Mesothelial cell of epicardium (in vitro differentiated cells): ENCODE measurements at regions not wholly inside any gene's neighbourhood (a gene's known extent, or its start where the extent isn't known, plus 50 kb on each side); places are given as distances from the start of the nearest gene placed in this dataset.

Experiments used
- DNase-seq, 2 experiments: peaks; one replicate each; pipeline ENCODE4 v3.0.0; 2021; ENCODE audit warnings: low spot score in 2 of 2; ENCODE audit not compliant: unreplicated experiment in 2 of 2
- H3K27ac Mint-ChIP-seq: 2 replicates; pipeline ENCODE4 v1.8.0; 2021; ENCODE audit warnings: mixed read lengths
- H3K27me3 Mint-ChIP-seq: 2 replicates; pipeline ENCODE4 v1.8.0; 2021; ENCODE audit warnings: low read depth, mixed read lengths
- H3K36me3 Mint-ChIP-seq: 2 replicates; pipeline ENCODE4 v1.8.0; 2021; ENCODE audit warnings: mixed read lengths
- H3K4me1 Mint-ChIP-seq: 2 replicates; pipeline ENCODE4 v1.8.0; 2021; ENCODE audit warnings: mixed read lengths
- H3K4me3 Mint-ChIP-seq: 2 replicates; pipeline ENCODE4 v1.8.0; 2021; ENCODE audit warnings: mild to moderate bottlenecking, moderate library complexity, mixed read lengths
- H3K9me3 Mint-ChIP-seq: 2 replicates; pipeline ENCODE4 v1.8.0; 2021; ENCODE audit warnings: mixed read lengths
- CTCF ChIP-seq: fragments of 200-600 bp; sonication (generic); IDR thresholded peaks from one replicate; pipeline ENCODE4 v1.5.0; 2021; ENCODE audit warnings: antibody characterized with exemption; ENCODE audit not compliant: unreplicated experiment

- TF ChIP-seq CTCF = no peak
- Mint-ChIP-seq H3K4me1 (peaks cover 11% of the 10 kb centered on the region), H3K36me3 (no peaks in the 10 kb centered on the region), H3K4me3 (no peak overlapping the region), H3K9me3 (peaks cover 6% of the 10 kb centered on the region), H3K27me3 (no peaks in the 10 kb centered on the region), H3K27ac (no peak overlapping the region)
- no peak for DNase-seq
Measured at GRCh38 chr11:81634483-81634882, 1099.2 kb downstream of the FAM181B start.

GRCh38 chr11:81602508-81602907 lies 1131.2 kb downstream of the FAM181B start:
- H3K27me3 Mint-ChIP-seq = no peaks in the 10 kb centered on the region
- H3K36me3 Mint-ChIP-seq = no peaks in the 10 kb centered on the region
- DNase-seq = no peak
- no peak overlapping the region for H3K4me3 Mint-ChIP-seq
- no peak overlapping the region for H3K27ac Mint-ChIP-seq
- no peaks in the 10 kb centered on the region for H3K9me3 Mint-ChIP-seq
- no peak for TF ChIP-seq CTCF
- H3K4me1 Mint-ChIP-seq = no peaks in the 10 kb centered on the region

- Mint-ChIP-seq H3K27ac (no peak overlapping the region), H3K27me3 (no peaks in the 10 kb centered on the region), H3K4me1 (no peaks in the 10 kb centered on the region), H3K4me3 (no peak overlapping the region), H3K9me3 (no peaks in the 10 kb centered on the region), H3K36me3 (no peaks in the 10 kb centered on the region)
- DNase-seq = no peak
- no peak for TF ChIP-seq CTCF
Measured at GRCh38 chr11:81596704-81597103, 1137.0 kb downstream of the FAM181B start.

- Mint-ChIP-seq H3K27me3 (no peaks in the 10 kb centered on the region), H3K4me1 (peaks cover 5% of the 10 kb centered on the region), H3K4me3 (no peak overlapping the region), H3K9me3 (no peaks in the 10 kb centered on the region), H3K27ac (no peak overlapping the region), H3K36me3 (no peaks in the 10 kb centered on the region)
- DNase-seq = no peak
- TF ChIP-seq CTCF = no peak
Measured at GRCh38 chr11:81585390-81585933, 1148.2 kb downstream of the FAM181B start.

GRCh38 chr11:81579339-81579738 lies 1154.3 kb downstream of the FAM181B start:
- no peak for DNase-seq
- no peak for TF ChIP-seq CTCF
- H3K9me3 Mint-ChIP-seq = no peaks in the 10 kb centered on the region
- no peak overlapping the region for H3K27ac Mint-ChIP-seq
- no peaks in the 10 kb centered on the region for H3K4me1 Mint-ChIP-seq
- H3K4me3 Mint-ChIP-seq = no peak overlapping the region
- no peaks in the 10 kb centered on the region for H3K36me3 Mint-ChIP-seq
- H3K27me3 Mint-ChIP-seq = peaks cover 4% of the 10 kb centered on the region

- H3K9me3 Mint-ChIP-seq = no peaks in the 10 kb centered on the region
- H3K36me3 Mint-ChIP-seq = no peaks in the 10 kb centered on the region
- H3K27ac Mint-ChIP-seq = no peak overlapping the region
- H3K4me3 Mint-ChIP-seq = no peak overlapping the region
- peaks cover 4% of the 10 kb centered on the region for H3K27me3 Mint-ChIP-seq
- H3K4me1 Mint-ChIP-seq = no peaks in the 10 kb centered on the region
- TF ChIP-seq CTCF = no peak
- no peak for DNase-seq
Measured at GRCh38 chr11:81578571-81578970, 1155.1 kb downstream of the FAM181B start.
